ENCODE measurements at regions not wholly inside any gene's neighbourhood (a gene's known extent, or its start where the extent isn't known, plus 50 kb on each side); places are given as distances from the start of the nearest gene placed in this dataset.
"Not testable (repeated sequence)": the region's sequence is repeated elsewhere in the genome, so short reads cannot be mapped to it uniquely, and the experiment has no call there.

- no peak for DNase-seq
These were observed 143.5 kb upstream of the MAMLD1 start for GRCh38 chrX:150219374-150220185.

- DNase-seq: no peak
These were observed 139.7 kb upstream of the MAMLD1 start for GRCh38 chrX:150223176-150224015.

- DNase-seq: no peak
These were observed 138.4 kb upstream of the MAMLD1 start for GRCh38 chrX:150224676-150225075.

- DNase-seq: no peak
These were observed 137.9 kb upstream of the MAMLD1 start for GRCh38 chrX:150225266-150225665.

- no peak for DNase-seq
These were observed 137.4 kb upstream of the MAMLD1 start for GRCh38 chrX:150225756-150226155.

- no peak for DNase-seq
These were observed 136.7 kb upstream of the MAMLD1 start for GRCh38 chrX:150226223-150226965.

- DNase-seq: no peak
These were observed 135.7 kb upstream of the MAMLD1 start for GRCh38 chrX:150227321-150227860.

- DNase-seq: no peak
These were observed 135.2 kb upstream of the MAMLD1 start for GRCh38 chrX:150227873-150228410.

- no peak for DNase-seq
These were observed 134.7 kb upstream of the MAMLD1 start for GRCh38 chrX:150228431-150228830.

- no peak for DNase-seq
These were observed 134.1 kb upstream of the MAMLD1 start for GRCh38 chrX:150229030-150229429.

- no peak for DNase-seq
These were observed 133.6 kb upstream of the MAMLD1 start for GRCh38 chrX:150229481-150229880.

GRCh38 chrX:150230952-150231351 is 132.2 kb upstream of the MAMLD1 start:
- not testable (repeated sequence) for DNase-seq

GRCh38 chrX:150231368-150231767 is 131.7 kb upstream of the MAMLD1 start:
- DNase-seq: not testable (repeated sequence)

- not testable (repeated sequence) for DNase-seq
These were observed 130.9 kb upstream of the MAMLD1 start for GRCh38 chrX:150232222-150232621.

GRCh38 chrX:150234126-150234525 is 129.0 kb upstream of the MAMLD1 start:
- no peak for DNase-seq

GRCh38 chrX:150236327-150236726 is 126.8 kb upstream of the MAMLD1 start:
- DNase-seq: no peak

GRCh38 chrX:150238632-150239382 is 124.3 kb upstream of the MAMLD1 start:
- DNase-seq: no peak

GRCh38 chrX:150239946-150240642 is 123.0 kb upstream of the MAMLD1 start:
- no peak for DNase-seq

- DNase-seq: no peak
These were observed 122.5 kb upstream of the MAMLD1 start for GRCh38 chrX:150240643-150240970.

GRCh38 chrX:150253959-150254620 is 109.0 kb upstream of the MAMLD1 start:
- no peak for DNase-seq

GRCh38 chrX:150254909-150255308 is 108.2 kb upstream of the MAMLD1 start:
- DNase-seq: no peak

Data from stimulated activated CD4-positive, alpha-beta T cell treated with anti-CD3 and anti-CD28 coated beads, Interleukin-4, amount 100 ng/mL, for 24 hours (primary cell).